ENCODE measurements at regions not wholly inside any gene's neighbourhood (a gene's known extent, or its start where the extent isn't known, plus 50 kb on each side); places are given as distances from the start of the nearest gene placed in this dataset.

DNA sequence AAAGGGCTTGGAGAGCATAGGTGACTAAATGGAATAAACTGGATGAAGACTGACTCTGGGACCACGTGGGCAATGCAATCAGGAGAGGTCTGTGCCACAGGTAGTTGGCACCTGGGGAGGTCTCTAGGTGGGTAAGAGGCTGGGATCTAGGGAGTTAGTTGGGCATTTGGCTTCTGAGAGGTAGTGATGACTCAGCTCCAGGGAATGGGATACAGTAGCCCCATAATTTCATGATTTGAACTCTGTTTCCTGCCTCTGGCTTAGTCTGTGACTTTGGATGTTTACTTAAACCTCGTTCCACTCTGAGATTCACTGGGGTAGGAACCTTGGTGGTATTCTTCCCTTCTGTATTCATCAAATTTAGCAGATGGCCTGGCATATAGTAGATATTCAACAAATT lies 240.8 kb downstream of the KIF4B start:
- Histone ChIP-seq H3K4me1 (peaks cover 8% of the 10 kb centered on the region), H4K20me1 (no peaks in the 10 kb centered on the region), H3K9ac (no peak overlapping the region), H3K27ac (no peak overlapping the region), H3K9me3 (no peaks in the 10 kb centered on the region; the same call in 1 of the 2 replicates), H3K4me3 (no peak overlapping the region), H3K27me3 (no peaks in the 10 kb centered on the region), H3K4me2 (no peak overlapping the region), H3K36me3 (no peaks in the 10 kb centered on the region)
- no peak for TF ChIP-seq Cebpa-rat (IDR thresholded peaks at IDR 0.05)

DNA sequence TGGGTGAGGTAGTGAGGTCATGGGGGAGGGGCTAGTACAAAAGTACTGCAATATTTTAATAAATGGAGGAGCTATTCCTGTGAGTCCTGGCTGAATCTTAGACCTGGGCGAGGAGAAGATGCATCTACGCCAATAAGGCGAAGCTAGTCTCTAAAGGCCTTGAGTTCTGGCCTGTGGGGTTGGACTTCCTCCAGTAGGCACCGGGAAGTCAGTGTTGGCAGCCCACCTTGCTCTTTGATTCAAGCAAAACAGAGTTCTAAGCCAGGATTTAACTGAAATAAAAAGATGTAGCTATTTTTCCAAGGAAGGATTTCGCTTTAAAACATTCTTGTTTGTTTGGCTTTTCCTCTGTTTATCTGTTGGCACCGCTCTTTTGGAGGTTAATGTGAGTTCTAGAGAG lies 244.6 kb downstream of the KIF4B start:
- H4K20me1 ChIP-seq, result no peaks in the 10 kb centered on the region
- H3K27ac ChIP-seq, result no peak overlapping the region
- H3K4me3 ChIP-seq, result no peak overlapping the region
- no peak overlapping the region for H3K9ac ChIP-seq
- no peaks in the 10 kb centered on the region for H3K36me3 ChIP-seq
- TF ChIP-seq Cebpa-rat (IDR thresholded peaks at IDR 0.05), result no peak
- peaks cover 18% of the 10 kb centered on the region for H3K4me1 ChIP-seq
- H3K27me3 ChIP-seq, result no peaks in the 10 kb centered on the region
- no peak overlapping the region for H3K4me2 ChIP-seq
- H3K9me3 ChIP-seq, result no peaks in the 10 kb centered on the region; the same call in 1 of the 2 replicates

- no peak overlapping the region for H3K27ac ChIP-seq
- H4K20me1 ChIP-seq, result no peaks in the 10 kb centered on the region
- no peak overlapping the region for H3K4me3 ChIP-seq
- peak overlapping the region; percentile 55 for H3K4me2 ChIP-seq
- no peaks in the 10 kb centered on the region for H3K36me3 ChIP-seq
- H3K4me1 ChIP-seq, result peaks cover 18% of the 10 kb centered on the region
- H3K27me3 ChIP-seq, result no peaks in the 10 kb centered on the region
- H3K9me3 ChIP-seq, result no peaks in the 10 kb centered on the region; the same call in 1 of the 2 replicates
- H3K9ac ChIP-seq, result no peak overlapping the region
- no peak for TF ChIP-seq Cebpa-rat (IDR thresholded peaks at IDR 0.05)
Measured at GRCh38 chr5:155259648-155260047, 246.1 kb downstream of the KIF4B start.

- H3K4me3 ChIP-seq, result no peak overlapping the region
- peaks cover 18% of the 10 kb centered on the region for H3K4me1 ChIP-seq
- no peaks in the 10 kb centered on the region; the same call in 1 of the 2 replicates for H3K9me3 ChIP-seq
- H3K27me3 ChIP-seq, result no peaks in the 10 kb centered on the region
- H3K36me3 ChIP-seq, result no peaks in the 10 kb centered on the region
- no peak overlapping the region for H3K9ac ChIP-seq
- H3K27ac ChIP-seq, result no peak overlapping the region
- H4K20me1 ChIP-seq, result no peaks in the 10 kb centered on the region
- peak overlapping the region; percentile 55 for H3K4me2 ChIP-seq
- no peak for TF ChIP-seq Cebpa-rat (IDR thresholded peaks at IDR 0.05)
Measured at GRCh38 chr5:155260798-155261197, 247.2 kb downstream of the KIF4B start.

DNA sequence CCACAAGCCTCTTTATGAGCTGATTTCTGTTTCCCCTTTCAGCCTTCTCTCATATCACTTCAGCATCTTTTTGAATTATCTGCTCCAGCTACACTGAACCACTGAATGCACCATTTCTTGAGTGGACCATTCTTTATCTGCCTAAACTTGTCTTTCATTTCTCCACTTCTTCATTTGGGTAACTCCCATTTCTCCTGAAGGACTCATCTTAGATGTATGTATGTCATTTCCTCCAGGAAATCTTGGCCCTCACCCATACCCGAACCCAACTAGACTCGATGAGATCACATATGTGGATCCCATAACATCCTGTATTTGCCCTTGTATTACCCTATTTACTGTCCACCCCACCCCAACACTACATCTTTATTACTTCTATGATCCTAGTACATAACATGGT lies 249.8 kb downstream of the KIF4B start:
- Histone ChIP-seq H3K9ac (no peak overlapping the region), H3K27me3 (no peaks in the 10 kb centered on the region), H3K9me3 (no peaks in the 10 kb centered on the region; the same call in 1 of the 2 replicates), H3K27ac (no peak overlapping the region), H3K36me3 (no peaks in the 10 kb centered on the region), H3K4me2 (no peak overlapping the region), H3K4me3 (no peak overlapping the region), H4K20me1 (no peaks in the 10 kb centered on the region), H3K4me1 (peaks cover 18% of the 10 kb centered on the region)
- no peak for TF ChIP-seq Cebpa-rat (IDR thresholded peaks at IDR 0.05)

GRCh38 chr5:155264809-155265208 lies 251.3 kb downstream of the KIF4B start:
- H3K27ac ChIP-seq, result no peak overlapping the region
- H3K4me3 ChIP-seq, result no peak overlapping the region
- no peaks in the 10 kb centered on the region for H3K27me3 ChIP-seq
- no peak overlapping the region for H3K9ac ChIP-seq
- H4K20me1 ChIP-seq, result no peaks in the 10 kb centered on the region
- no peak overlapping the region for H3K4me2 ChIP-seq
- no peaks in the 10 kb centered on the region for H3K9me3 ChIP-seq
- H3K4me1 ChIP-seq, result peaks cover 11% of the 10 kb centered on the region
- no peak for TF ChIP-seq Cebpa-rat (IDR thresholded peaks at IDR 0.05)
- H3K36me3 ChIP-seq, result no peaks in the 10 kb centered on the region

DNA sequence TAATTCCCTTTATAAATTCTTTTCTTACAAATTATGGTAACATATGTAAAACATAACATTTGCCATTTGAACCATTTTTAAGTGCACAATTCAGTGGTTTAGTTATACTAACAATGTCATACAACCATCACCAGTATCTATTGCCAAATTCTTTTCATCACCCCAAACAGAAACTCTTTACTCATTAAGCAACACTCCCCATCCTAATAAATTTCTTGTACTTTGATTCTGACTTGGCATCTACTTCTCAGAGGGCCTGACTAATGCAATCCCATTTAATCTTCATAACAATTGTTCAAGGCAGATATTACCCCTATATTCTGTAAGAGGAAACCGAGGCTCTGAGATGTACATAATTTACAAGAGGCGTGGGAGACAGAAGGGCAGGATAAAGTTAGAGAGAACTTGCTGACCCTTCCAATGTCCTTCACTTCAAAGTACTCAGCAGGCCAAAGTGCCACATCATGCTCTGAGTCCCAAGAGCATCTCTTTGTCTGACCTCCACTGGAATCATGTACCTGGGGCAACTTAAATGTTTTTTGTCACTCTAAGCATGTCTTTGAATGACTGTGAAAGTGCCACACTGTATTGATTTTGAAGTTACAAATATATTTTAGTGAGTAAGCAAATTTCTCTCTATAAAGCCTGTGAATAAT lies 255.3 kb downstream of the KIF4B start:
- Histone ChIP-seq H3K27ac (no peak overlapping the region), H4K20me1 (no peaks in the 10 kb centered on the region), H3K9ac (no peak overlapping the region), H3K27me3 (no peaks in the 10 kb centered on the region), H3K4me1 (peaks cover 5% of the 10 kb centered on the region), H3K36me3 (no peaks in the 10 kb centered on the region), H3K4me2 (no peak overlapping the region), H3K9me3 (no peaks in the 10 kb centered on the region), H3K4me3 (no peak overlapping the region)
- no peak for TF ChIP-seq Cebpa-rat (IDR thresholded peaks at IDR 0.05)

DNA sequence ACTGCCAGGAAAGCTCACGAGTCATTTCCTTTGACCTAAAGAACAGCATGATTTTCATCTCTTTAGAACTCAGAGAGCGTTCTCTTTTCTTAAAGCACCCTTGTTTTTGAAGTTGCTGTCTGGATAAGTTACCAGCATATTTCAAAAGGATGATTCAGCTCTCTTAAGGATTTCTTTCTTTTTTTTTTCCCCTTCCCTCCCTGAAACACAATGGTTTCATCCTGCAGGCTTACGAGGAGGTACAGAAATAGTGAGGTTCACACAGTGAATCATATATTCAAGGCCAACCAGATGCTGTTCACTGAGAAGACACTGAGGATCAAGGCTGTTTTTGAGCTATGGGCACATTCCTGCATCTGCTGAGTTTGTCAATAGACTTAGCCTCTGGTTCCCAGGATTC lies 257.2 kb downstream of the KIF4B start:
- peaks cover 14% of the 10 kb centered on the region for H3K4me1 ChIP-seq
- no peaks in the 10 kb centered on the region for H3K9me3 ChIP-seq
- H4K20me1 ChIP-seq, result no peaks in the 10 kb centered on the region
- H3K9ac ChIP-seq, result no peak overlapping the region
- no peak overlapping the region for H3K4me3 ChIP-seq
- TF ChIP-seq Cebpa-rat (IDR thresholded peaks at IDR 0.05), result no peak
- H3K36me3 ChIP-seq, result no peaks in the 10 kb centered on the region
- no peak overlapping the region for H3K27ac ChIP-seq
- H3K27me3 ChIP-seq, result no peaks in the 10 kb centered on the region
- no peak overlapping the region for H3K4me2 ChIP-seq

GRCh38 chr5:155274484-155274883 lies 260.9 kb downstream of the KIF4B start:
- Histone ChIP-seq H3K27me3 (no peaks in the 10 kb centered on the region), H3K36me3 (no peaks in the 10 kb centered on the region), H3K27ac (no peak overlapping the region), H4K20me1 (no peaks in the 10 kb centered on the region), H3K4me3 (no peak overlapping the region), H3K9me3 (no peaks in the 10 kb centered on the region), H3K4me2 (peak overlapping the region; percentile 52), H3K4me1 (peaks cover 14% of the 10 kb centered on the region), H3K9ac (no peak overlapping the region)
- TF ChIP-seq Cebpa-rat (IDR thresholded peaks at IDR 0.05), result no peak

DNA sequence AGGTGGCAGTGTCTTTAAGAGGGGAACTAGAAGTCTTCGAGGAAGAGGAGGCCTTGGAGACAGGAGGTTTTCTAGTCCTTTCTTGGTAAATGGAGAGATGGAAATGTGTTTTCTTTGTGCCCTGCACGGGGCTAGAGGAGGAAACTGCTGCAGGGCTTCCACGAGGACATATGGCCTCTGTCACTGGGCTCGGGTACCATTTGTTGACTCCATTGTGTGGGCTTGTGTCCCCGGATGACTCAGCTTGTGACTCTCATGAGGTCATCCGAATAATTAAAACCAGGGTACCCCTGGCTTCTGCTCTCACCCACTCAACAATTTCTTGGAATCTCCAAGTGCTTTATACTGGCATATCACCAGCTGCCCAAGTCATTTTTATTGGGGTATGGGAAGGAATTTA lies 261.7 kb downstream of the KIF4B start:
- H4K20me1 ChIP-seq, result no peaks in the 10 kb centered on the region
- H3K4me3 ChIP-seq, result no peak overlapping the region
- TF ChIP-seq Cebpa-rat (IDR thresholded peaks at IDR 0.05), result no peak
- H3K9ac ChIP-seq, result no peak overlapping the region
- H3K36me3 ChIP-seq, result no peaks in the 10 kb centered on the region
- peaks cover 14% of the 10 kb centered on the region for H3K4me1 ChIP-seq
- no peak overlapping the region for H3K27ac ChIP-seq
- no peaks in the 10 kb centered on the region for H3K9me3 ChIP-seq
- no peak overlapping the region for H3K4me2 ChIP-seq
- H3K27me3 ChIP-seq, result no peaks in the 10 kb centered on the region

DNA sequence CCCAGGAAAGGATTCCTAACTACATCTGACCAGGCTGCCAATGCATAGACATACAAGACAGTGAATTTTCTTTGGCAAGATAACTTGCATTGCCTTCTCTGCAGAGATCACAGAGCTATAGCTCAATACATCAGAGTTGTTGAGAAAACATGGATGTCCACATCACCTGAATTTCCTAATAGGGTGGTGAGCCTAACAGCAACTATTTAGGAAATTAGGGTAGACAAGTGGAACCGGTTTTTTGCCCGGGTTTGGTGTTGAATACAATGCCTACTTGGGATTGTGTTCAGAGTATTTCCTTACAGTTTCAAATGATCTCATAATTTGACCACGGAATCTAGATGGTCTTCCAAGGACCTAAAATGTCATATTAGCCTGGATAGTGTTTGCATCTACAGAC lies 262.7 kb downstream of the KIF4B start:
- Histone ChIP-seq H3K36me3 (no peaks in the 10 kb centered on the region), H3K9me3 (no peaks in the 10 kb centered on the region), H3K4me2 (no peak overlapping the region), H3K4me1 (peaks cover 14% of the 10 kb centered on the region), H3K4me3 (no peak overlapping the region), H3K9ac (no peak overlapping the region), H3K27ac (no peak overlapping the region), H4K20me1 (no peaks in the 10 kb centered on the region), H3K27me3 (no peaks in the 10 kb centered on the region)
- TF ChIP-seq Cebpa-rat (IDR thresholded peaks at IDR 0.05), result no peak

All from BLaER1 (cell line).